ENCODE measurements at regions not wholly inside any gene's neighbourhood (a gene's known extent, or its start where the extent isn't known, plus 50 kb on each side); places are given as distances from the start of the nearest gene placed in this dataset.

GRCh38 chr9:78123808-78124207 lies 92.2 kb upstream of the GNAQ start:
- H3K27me3 ChIP-seq (ENCODE audit: insufficient read depth, low read length): no peaks in the 10 kb centered on the region
- no peak overlapping the region for H3K9ac ChIP-seq (ENCODE audit: low read length)
- intact Hi-C loops (cut with micrococcal nuclease): loop anchor here (5.0 kb wide), 1 partner anchor 357 kb away; no protein-coding TSS in a partner anchor
- no peaks in the 10 kb centered on the region for H3K36me3 ChIP-seq (ENCODE audit: control insufficient read depth in 1 of 2, insufficient read depth in 2 of 2, low read length in 2 of 2)
- POLR2A ChIA-PET: no interaction called here
- no peak overlapping the region for H3K4me3 ChIP-seq (replicated peaks in 1 of 2; ENCODE audit: low read depth in 1 of 2, low read length in 2 of 2)
- CTCF ChIA-PET: no interaction called here
- no peak overlapping the region for H2AFZ ChIP-seq (ENCODE audit: low read depth, low read length, poor library complexity, severe bottlenecking)
- BruUV-seq (replicated peaks): no TSS peak
- no peak overlapping the region for H3K27ac ChIP-seq (ENCODE audit: low read depth, low read length)
- H3K79me2 ChIP-seq (ENCODE audit: insufficient read depth, low read length): no peaks in the 10 kb centered on the region
- H3K4me1 ChIP-seq (ENCODE audit: control insufficient read depth in 1 of 2, insufficient read depth in 2 of 2, low read length in 2 of 2): no peaks in the 10 kb centered on the region
- no peaks in the 10 kb centered on the region for H4K20me1 ChIP-seq (ENCODE audit: insufficient read depth)
- H3K9me2 ChIP-seq (ENCODE audit: insufficient read depth): no peaks in the 10 kb centered on the region
- ATAC-seq (no peak), DNase-seq (ENCODE audit: low read depth, low spot score) (no peak)
- TF ChIP-seq FOSL1 (IDR thresholded peaks at IDR 0.05; ENCODE audit: low read depth) (no peak), YY1 (IDR thresholded peaks at IDR 0.05; ENCODE audit: extremely low read depth, insufficient replicate concordance, low read depth, low read length) (no peak), POLR2A (IDR thresholded peaks at IDR 0.05; ENCODE audit: borderline replicate concordance, extremely low read depth, insufficient read depth, insufficient read length) (no peak), ZFX (IDR thresholded peaks at IDR 0.05) (no peak), EZH2 (IDR thresholded peaks at IDR 0.05) (no peak), RAD21 (IDR thresholded peaks at IDR 0.05; ENCODE audit: low read depth) (no peak), MAX (IDR thresholded peaks at IDR 0.05) (no peak), SIN3A (IDR thresholded peaks at IDR 0.05; ENCODE audit: low read depth) (no peak), SRF (IDR thresholded peaks at IDR 0.05; ENCODE audit: low read depth) (no peak), JUND (IDR thresholded peaks at IDR 0.05) (no peak), ELF1 (IDR thresholded peaks at IDR 0.05; ENCODE audit: borderline replicate concordance, low read depth) (no peak), EGR1 (IDR thresholded peaks at IDR 0.05; ENCODE audit: low read depth) (no peak), ATF3 (IDR thresholded peaks at IDR 0.05) (no peak), CBX3 (IDR thresholded peaks at IDR 0.05; ENCODE audit: low read depth) (no peak), SP1 (IDR thresholded peaks at IDR 0.05; ENCODE audit: low read depth) (no peak), REST (IDR thresholded peaks at IDR 0.05; ENCODE audit: low read depth) (no peak), TCF7L2 (IDR thresholded peaks at IDR 0.05; ENCODE audit: borderline replicate concordance, extremely low read depth, insufficient read depth, insufficient read length) (no peak), POLR2AphosphoS5 (IDR thresholded peaks at IDR 0.05; ENCODE audit: low read depth, low read length) (no peak)
- TF ChIP-seq, protein P1, sequence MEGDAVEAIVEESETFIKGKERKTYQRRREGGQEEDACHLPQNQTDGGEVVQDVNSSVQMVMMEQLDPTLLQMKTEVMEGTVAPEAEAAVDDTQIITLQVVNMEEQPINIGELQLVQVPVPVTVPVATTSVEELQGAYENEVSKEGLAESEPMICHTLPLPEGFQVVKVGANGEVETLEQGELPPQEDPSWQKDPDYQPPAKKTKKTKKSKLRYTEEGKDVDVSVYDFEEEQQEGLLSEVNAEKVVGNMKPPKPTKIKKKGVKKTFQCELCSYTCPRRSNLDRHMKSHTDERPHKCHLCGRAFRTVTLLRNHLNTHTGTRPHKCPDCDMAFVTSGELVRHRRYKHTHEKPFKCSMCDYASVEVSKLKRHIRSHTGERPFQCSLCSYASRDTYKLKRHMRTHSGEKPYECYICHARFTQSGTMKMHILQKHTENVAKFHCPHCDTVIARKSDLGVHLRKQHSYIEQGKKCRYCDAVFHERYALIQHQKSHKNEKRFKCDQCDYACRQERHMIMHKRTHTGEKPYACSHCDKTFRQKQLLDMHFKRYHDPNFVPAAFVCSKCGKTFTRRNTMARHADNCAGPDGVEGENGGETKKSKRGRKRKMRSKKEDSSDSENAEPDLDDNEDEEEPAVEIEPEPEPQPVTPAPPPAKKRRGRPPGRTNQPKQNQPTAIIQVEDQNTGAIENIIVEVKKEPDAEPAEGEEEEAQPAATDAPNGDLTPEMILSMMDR (IDR thresholded peaks at IDR 0.05 in 2 of 3, conservative IDR thresholded peaks at IDR 0.05 in 1 of 3; ENCODE audit: borderline replicate concordance in 1 of 3, insufficient read depth in 1 of 3, low read depth in 2 of 3, low read length in 2 of 3): no peak
- TF ChIP-seq, protein P2, sequence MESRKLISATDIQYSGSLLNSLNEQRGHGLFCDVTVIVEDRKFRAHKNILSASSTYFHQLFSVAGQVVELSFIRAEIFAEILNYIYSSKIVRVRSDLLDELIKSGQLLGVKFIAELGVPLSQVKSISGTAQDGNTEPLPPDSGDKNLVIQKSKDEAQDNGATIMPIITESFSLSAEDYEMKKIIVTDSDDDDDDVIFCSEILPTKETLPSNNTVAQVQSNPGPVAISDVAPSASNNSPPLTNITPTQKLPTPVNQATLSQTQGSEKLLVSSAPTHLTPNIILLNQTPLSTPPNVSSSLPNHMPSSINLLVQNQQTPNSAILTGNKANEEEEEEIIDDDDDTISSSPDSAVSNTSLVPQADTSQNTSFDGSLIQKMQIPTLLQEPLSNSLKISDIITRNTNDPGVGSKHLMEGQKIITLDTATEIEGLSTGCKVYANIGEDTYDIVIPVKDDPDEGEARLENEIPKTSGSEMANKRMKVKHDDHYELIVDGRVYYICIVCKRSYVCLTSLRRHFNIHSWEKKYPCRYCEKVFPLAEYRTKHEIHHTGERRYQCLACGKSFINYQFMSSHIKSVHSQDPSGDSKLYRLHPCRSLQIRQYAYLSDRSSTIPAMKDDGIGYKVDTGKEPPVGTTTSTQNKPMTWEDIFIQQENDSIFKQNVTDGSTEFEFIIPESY (IDR thresholded peaks at IDR 0.05; ENCODE audit: extremely low read depth, insufficient replicate concordance, low read length): no peak
- H3K9me3 ChIP-seq (ENCODE audit: control insufficient read depth in 1 of 2, insufficient read depth in 1 of 2, low read depth in 1 of 2, low read length in 2 of 2): no peaks in the 10 kb centered on the region
- H3K4me2 ChIP-seq (ENCODE audit: low read length): no peak overlapping the region
- RAD21 ChIA-PET (ENCODE audit: low non-redundant PET in 1 of 2, low total read pairs in 2 of 2, uncharacterized antibody in 2 of 2, unreplicated experiment in 2 of 2): interaction anchor here in 1 of 2 experiments (0.5 kb wide), 1 partner anchor 113 kb away, joined by 3 read pairs; no protein-coding TSS in a partner anchor

Measured in HCT116 (cell line).